AG09319 (cell line): ENCODE measurements at regions not wholly inside any gene's neighbourhood (a gene's known extent, or its start where the extent isn't known, plus 50 kb on each side); places are given as distances from the start of the nearest gene placed in this dataset.

ENCODE experiments used
- DNase-seq: peaks from one replicate; pipeline ENCODE4 v3.0.0-alpha.2; 2010; ENCODE audit warnings: low read depth; ENCODE audit errors: extremely low read depth
- TF ChIP-seq, protein P1 (sequence below): IDR thresholded peaks from 2 replicates; pipeline ENCODE4 v1.5.1; 2011; ENCODE audit warnings: low read depth, mild to moderate bottlenecking, inconsistent platforms, low read length, moderate library complexity

DNA sequence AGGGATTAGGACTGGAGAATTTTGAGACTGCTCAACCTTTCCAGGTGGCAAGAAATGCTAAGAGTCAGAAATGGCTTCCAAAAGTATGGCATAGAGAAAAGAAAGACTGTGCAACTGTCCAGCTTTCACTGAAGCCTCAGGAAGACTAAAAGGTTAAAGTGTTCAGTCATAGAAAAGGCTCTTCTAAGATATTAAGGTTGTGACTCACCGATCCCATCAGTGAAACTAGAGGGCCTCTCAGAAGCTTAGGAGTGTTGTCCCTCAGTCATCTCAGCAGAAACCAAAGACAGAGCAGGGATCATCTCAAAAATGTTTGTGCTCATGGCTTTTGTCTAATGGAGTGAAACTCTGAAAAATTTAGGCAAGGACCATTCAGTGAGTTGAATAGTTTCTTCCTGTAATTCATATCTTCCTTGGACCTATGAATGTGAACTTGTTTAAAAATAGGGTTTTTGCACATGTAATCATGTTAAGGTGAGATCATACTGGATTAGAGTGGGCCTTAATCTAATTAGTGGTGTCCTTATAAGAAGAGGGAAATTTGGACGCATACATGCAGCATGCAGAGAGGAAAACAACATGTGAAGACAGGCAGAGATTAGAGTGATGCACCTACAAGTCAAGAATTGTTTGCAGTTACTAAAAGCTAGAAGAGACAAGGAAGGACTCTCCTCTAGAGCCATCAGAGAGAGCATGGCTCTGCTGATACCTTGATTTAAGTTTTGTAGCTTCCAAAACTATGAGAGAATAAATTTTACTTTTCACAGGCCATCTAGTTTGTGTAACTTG, 71.3 kb downstream of the RPE65 start:
- TF ChIP-seq, protein P1, sequence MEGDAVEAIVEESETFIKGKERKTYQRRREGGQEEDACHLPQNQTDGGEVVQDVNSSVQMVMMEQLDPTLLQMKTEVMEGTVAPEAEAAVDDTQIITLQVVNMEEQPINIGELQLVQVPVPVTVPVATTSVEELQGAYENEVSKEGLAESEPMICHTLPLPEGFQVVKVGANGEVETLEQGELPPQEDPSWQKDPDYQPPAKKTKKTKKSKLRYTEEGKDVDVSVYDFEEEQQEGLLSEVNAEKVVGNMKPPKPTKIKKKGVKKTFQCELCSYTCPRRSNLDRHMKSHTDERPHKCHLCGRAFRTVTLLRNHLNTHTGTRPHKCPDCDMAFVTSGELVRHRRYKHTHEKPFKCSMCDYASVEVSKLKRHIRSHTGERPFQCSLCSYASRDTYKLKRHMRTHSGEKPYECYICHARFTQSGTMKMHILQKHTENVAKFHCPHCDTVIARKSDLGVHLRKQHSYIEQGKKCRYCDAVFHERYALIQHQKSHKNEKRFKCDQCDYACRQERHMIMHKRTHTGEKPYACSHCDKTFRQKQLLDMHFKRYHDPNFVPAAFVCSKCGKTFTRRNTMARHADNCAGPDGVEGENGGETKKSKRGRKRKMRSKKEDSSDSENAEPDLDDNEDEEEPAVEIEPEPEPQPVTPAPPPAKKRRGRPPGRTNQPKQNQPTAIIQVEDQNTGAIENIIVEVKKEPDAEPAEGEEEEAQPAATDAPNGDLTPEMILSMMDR, result no peak
- no peak for DNase-seq

DNA sequence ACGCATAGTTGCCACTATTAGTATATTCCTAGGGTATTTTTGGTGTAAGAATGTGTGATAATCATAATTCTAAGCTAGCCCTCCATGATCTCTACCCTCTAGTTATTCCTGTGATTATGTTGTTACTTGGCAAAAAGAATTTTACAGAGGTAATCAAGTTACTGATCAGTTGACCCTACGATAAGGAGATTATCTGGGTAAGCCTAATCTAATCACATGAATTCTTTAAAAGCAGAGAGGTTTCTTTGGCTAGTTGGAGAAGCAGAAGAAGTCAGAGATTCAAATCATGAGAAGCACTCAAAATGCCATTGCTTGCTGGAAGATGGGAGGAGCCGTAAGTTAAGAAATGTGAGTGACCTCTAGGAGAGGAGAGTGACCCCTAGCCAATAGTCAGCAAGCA, 72.7 kb downstream of the RPE65 start:
- no peak for DNase-seq

DNA sequence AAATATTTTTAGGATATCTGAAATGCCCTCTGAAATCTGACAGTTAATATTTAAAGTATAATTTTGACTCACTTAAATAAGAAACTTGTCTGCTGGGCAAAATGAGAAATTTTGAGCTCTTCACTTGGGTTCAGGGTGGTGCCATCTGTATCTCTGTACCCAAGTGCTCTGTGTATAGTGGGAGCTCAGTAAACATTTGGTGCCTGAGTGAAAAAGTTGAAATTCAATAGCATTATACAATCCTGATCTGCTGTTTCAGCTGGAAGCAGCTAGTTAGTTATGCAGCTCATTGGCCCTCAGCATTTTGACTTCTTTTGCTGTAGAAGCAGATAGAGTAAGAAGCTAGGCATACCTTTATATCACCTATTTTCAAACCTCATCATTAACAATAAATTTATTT, 73.3 kb downstream of the RPE65 start:
- TF ChIP-seq, protein P1, result no peak
- DNase-seq, result no peak

More for the DNA sequence above, 72.7 kb downstream of the RPE65 start:
- TF ChIP-seq, protein P1, result no peak

DNA sequence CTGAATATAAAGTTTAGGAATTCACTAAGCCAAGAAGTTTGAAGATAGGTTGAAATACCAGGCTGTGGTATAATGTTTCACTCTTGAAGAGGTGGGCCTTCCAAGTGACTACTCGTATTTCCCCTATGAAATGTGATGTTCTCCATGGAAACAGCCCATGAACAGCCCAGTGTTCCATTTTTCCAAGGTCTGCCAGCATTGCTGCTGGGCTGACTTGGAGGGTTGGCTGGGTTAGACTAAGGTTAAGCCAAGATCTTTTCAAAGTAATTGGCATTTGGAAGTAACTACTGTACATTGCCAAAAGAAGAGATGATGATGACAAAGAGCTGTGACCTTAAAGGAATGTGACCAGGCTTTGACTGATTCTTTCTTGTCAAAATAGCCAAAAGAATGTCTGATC, 73.8 kb downstream of the RPE65 start:
- TF ChIP-seq, protein P1, result no peak

DNA sequence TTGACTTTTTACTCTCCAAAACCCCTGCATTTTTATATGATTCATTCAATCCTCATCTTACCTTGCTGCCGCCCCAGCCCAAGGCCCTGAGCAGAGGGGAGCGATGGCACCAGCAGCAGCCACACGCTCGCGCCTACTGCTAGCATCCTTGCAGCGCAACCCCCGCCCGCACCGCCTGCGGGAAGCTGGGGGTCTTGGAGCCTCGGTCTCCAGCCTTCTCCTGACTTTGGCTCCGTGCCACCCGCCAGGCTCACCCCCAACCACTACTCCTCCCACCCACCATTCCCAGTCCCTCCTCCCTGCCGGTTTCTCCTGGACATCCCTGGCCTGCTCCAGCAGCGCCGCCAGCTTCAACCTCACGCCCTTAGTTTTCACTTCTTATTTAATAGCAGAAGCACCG, 76.6 kb downstream of the RPE65 start:
- TF ChIP-seq, protein P1, result no peak
- no peak for DNase-seq

More for the DNA sequence above, 73.8 kb downstream of the RPE65 start:
- peak; percentile 41 for DNase-seq

DNA sequence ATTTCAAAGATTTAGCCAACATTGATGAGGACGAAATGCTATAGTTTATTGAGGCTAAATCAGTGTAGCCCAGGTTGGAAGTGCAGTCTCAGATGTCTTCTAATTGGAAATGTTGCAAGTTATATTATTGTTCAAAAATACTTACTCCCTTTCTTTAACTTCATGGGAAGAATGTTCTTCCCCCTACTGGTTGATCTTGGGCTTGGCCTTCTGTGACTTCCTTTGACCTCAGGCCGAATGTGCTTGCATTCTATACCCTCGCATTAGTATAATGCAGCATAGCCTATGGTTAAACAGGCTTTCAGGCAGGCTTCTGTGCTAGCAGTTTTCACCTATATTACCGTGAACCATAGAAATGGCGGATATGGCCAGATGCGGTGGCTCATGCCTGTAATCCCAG, 77.3 kb downstream of the RPE65 start:
- TF ChIP-seq, protein P1, result no peak

DNA sequence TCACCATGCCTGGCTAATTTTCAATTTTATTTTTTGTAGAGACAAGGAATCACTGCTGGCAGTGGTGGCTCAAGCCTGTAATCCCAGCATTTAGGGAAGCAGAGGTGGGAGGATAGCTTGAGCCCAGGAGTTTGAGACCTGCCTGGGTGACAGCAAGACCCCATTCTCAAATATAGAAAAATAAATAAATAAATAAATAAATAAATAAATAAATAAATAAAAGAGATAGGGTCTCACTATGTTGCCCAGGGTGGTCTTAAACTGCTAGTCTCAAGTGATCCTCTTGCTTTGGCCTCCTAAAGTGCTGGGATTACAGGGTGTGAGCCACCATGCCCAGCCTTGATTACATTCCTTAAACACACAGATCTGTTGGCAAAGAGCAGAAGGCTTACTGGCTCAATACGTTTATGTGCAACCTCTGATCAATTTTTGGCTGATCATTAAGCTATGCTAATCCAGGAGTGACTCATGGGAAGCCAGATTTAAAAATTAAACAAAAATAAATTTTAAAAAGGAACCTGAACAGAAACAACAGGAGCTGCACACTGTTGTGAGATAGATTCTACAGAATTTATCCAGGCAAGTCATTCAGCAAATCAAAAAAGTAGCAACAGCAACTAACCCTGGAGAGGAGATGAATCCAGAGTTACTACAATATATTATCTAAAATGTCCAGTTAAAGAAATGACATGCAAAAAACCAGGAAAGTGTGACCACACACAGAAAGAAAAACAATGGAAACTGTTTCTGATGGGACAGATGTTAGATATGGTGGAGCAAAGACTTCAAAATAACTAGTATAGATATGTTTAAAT, 79.4 kb downstream of the RPE65 start:
- DNase-seq, result no peak
- TF ChIP-seq, protein P1, result no peak

More for the DNA sequence above, 77.3 kb downstream of the RPE65 start:
- no peak for DNase-seq
